ENCODE measurements at regions not wholly inside any gene's neighbourhood (a gene's known extent, or its start where the extent isn't known, plus 50 kb on each side); places are given as distances from the start of the nearest gene placed in this dataset.
A peak's percentile ranks its signal among the peaks of the same experiment; 100 is the strongest.
"Not testable (repeated sequence)": the region's sequence is repeated elsewhere in the genome, so short reads cannot be mapped to it uniquely, and the experiment has no call there.

DNA sequence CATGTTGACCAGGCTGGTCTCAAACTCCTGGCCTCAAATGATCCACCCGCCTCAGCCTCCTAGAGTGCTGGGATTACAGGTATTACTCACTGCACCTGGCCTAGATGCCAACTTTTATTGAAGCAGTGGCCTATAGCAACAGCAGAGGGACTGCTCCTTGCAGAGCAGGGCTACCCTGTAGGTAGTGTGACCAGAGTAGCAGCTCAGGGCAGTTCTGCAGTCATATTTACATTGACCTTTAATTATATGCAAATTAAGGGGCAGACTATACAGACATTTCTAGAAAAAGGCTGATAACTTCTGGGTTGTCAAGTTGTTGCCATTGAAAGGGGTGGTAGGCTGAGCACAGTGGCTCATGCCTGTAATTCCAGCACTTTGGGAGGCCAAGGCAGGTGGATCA lies 115.2 kb upstream of the PLEKHM1 start:
- H3K36me3 ChIP-seq (ENCODE audit: control insufficient read depth, insufficient read depth, low read length); H3K27me3 ChIP-seq (replicated peaks; ENCODE audit: control insufficient read depth, insufficient read depth, low read length); H3K4me3 ChIP-seq (replicated peaks; ENCODE audit: low read depth, low read length); DNase-seq (ENCODE audit: extremely low read depth, insufficient read length): not testable (repeated sequence)

DNA sequence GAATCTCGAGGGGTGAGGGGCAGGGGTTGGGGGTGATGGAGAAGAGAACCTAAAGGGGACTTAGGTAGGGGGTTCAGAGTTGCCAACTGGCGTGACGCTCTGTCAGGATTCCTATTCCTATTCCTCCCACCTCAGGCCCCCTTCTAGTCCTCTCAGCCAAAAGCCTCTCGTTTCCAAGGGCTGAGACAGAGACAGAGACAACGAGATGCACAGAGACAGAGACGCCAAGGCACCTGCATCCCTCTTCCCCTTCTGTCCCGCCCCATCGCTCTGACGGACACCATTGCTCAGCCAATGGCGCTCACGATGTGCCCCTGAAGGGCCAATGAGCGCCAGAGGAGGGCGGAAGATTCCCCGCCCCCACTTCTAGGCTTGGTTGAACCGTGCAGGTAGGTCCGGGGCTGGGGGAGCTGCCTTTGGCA lies 129.5 kb upstream of the PLEKHM1 start:
- peak overlapping the region; percentile 52 for H3K4me3 ChIP-seq (replicated peaks; ENCODE audit: low read depth, low read length)
- H3K36me3 ChIP-seq (ENCODE audit: control insufficient read depth, insufficient read depth, low read length); H3K27me3 ChIP-seq (replicated peaks; ENCODE audit: control insufficient read depth, insufficient read depth, low read length): not testable (repeated sequence)
- peak; percentile 62 for DNase-seq (ENCODE audit: extremely low read depth, insufficient read length)

- H3K36me3 ChIP-seq (ENCODE audit: control insufficient read depth, insufficient read depth, low read length); DNase-seq (ENCODE audit: extremely low read depth, insufficient read length); H3K27me3 ChIP-seq (replicated peaks; ENCODE audit: control insufficient read depth, insufficient read depth, low read length): not testable (repeated sequence)
- H3K4me3 ChIP-seq (replicated peaks; ENCODE audit: low read depth, low read length): peak overlapping the region; percentile 52
Observed at GRCh38 chr17:45620468-45620867, 129.9 kb upstream of the PLEKHM1 start.

- H3K4me3 ChIP-seq (replicated peaks; ENCODE audit: low read depth, low read length); DNase-seq (ENCODE audit: extremely low read depth, insufficient read length); H3K27me3 ChIP-seq (replicated peaks; ENCODE audit: control insufficient read depth, insufficient read depth, low read length); H3K36me3 ChIP-seq (ENCODE audit: control insufficient read depth, insufficient read depth, low read length): not testable (repeated sequence)
Observed at GRCh38 chr17:45621087-45621486, 130.6 kb upstream of the PLEKHM1 start.

- not testable (repeated sequence) for H3K4me3 ChIP-seq (replicated peaks; ENCODE audit: low read depth, low read length); H3K36me3 ChIP-seq (ENCODE audit: control insufficient read depth, insufficient read depth, low read length); DNase-seq (ENCODE audit: extremely low read depth, insufficient read length); H3K27me3 ChIP-seq (replicated peaks; ENCODE audit: control insufficient read depth, insufficient read depth, low read length)
Observed at GRCh38 chr17:45622295-45622694, 131.8 kb upstream of the PLEKHM1 start.

- peaks cover 7% of the 10 kb centered on the region for H3K36me3 ChIP-seq (ENCODE audit: control insufficient read depth, insufficient read depth, low read length)
- no peaks in the 10 kb centered on the region for H3K27me3 ChIP-seq (replicated peaks; ENCODE audit: control insufficient read depth, insufficient read depth, low read length)
- no peak overlapping the region for H3K4me3 ChIP-seq (replicated peaks; ENCODE audit: low read depth, low read length)
- DNase-seq (ENCODE audit: extremely low read depth, insufficient read length): no peak
- TF ChIP-seq, protein P1, sequence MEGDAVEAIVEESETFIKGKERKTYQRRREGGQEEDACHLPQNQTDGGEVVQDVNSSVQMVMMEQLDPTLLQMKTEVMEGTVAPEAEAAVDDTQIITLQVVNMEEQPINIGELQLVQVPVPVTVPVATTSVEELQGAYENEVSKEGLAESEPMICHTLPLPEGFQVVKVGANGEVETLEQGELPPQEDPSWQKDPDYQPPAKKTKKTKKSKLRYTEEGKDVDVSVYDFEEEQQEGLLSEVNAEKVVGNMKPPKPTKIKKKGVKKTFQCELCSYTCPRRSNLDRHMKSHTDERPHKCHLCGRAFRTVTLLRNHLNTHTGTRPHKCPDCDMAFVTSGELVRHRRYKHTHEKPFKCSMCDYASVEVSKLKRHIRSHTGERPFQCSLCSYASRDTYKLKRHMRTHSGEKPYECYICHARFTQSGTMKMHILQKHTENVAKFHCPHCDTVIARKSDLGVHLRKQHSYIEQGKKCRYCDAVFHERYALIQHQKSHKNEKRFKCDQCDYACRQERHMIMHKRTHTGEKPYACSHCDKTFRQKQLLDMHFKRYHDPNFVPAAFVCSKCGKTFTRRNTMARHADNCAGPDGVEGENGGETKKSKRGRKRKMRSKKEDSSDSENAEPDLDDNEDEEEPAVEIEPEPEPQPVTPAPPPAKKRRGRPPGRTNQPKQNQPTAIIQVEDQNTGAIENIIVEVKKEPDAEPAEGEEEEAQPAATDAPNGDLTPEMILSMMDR (IDR thresholded peaks at IDR 0.05; ENCODE audit: insufficient read depth, low read length, poor library complexity, severe bottlenecking): no peak
Observed at GRCh38 chr17:45628019-45628418, 137.5 kb upstream of the PLEKHM1 start.

GRCh38 chr17:45631941-45632340 lies 141.4 kb upstream of the PLEKHM1 start:
- Histone ChIP-seq H3K36me3 (ENCODE audit: control insufficient read depth, insufficient read depth, low read length) (peaks cover 17% of the 10 kb centered on the region), H3K27me3 (replicated peaks; ENCODE audit: control insufficient read depth, insufficient read depth, low read length) (no peaks in the 10 kb centered on the region), H3K4me3 (replicated peaks; ENCODE audit: low read depth, low read length) (no peak overlapping the region)
- TF ChIP-seq, protein P1 (IDR thresholded peaks at IDR 0.05; ENCODE audit: insufficient read depth, low read length, poor library complexity, severe bottlenecking): no peak
- DNase-seq (ENCODE audit: extremely low read depth, insufficient read length): no peak

DNA sequence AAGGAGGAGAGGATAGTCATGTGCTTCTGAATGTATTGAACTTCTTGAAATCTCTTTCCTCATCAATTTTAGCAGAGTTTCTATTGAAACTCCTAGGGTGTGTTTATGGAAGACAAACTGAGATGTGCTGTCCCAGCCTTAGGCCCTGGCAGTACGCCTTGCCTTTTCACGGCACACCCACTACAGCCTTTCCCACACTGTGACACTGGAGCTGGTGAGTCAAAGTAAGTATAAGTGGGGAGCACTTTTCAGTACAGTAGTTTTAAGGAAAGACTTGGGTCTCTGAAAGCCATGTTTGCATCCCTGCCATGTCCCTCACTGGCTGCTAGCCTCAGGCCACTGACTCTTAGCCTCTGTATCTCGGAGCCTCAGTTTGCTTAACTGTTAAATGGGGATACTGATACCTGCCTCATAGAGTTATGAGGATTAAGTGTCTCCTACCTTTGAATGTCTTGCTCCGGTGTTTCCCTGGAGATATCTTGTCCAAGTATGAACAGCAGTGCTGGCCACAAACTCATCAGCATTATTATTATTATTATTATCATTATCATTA lies 144.7 kb upstream of the CRHR1 start:
- no peak for DNase-seq (ENCODE audit: extremely low read depth, insufficient read length)
- Histone ChIP-seq H3K4me3 (replicated peaks; ENCODE audit: low read depth, low read length) (no peak overlapping the region), H3K27me3 (replicated peaks; ENCODE audit: control insufficient read depth, insufficient read depth, low read length) (no peaks in the 10 kb centered on the region), H3K36me3 (ENCODE audit: control insufficient read depth, insufficient read depth, low read length) (peaks cover 9% of the 10 kb centered on the region)
- TF ChIP-seq, protein P1 (IDR thresholded peaks at IDR 0.05; ENCODE audit: insufficient read depth, low read length, poor library complexity, severe bottlenecking): no peak

Data from GM06990 (cell line).